ENCODE measurements at regions not wholly inside any gene's neighbourhood (a gene's known extent, or its start where the extent isn't known, plus 50 kb on each side); places are given as distances from the start of the nearest gene placed in this dataset.

DNA sequence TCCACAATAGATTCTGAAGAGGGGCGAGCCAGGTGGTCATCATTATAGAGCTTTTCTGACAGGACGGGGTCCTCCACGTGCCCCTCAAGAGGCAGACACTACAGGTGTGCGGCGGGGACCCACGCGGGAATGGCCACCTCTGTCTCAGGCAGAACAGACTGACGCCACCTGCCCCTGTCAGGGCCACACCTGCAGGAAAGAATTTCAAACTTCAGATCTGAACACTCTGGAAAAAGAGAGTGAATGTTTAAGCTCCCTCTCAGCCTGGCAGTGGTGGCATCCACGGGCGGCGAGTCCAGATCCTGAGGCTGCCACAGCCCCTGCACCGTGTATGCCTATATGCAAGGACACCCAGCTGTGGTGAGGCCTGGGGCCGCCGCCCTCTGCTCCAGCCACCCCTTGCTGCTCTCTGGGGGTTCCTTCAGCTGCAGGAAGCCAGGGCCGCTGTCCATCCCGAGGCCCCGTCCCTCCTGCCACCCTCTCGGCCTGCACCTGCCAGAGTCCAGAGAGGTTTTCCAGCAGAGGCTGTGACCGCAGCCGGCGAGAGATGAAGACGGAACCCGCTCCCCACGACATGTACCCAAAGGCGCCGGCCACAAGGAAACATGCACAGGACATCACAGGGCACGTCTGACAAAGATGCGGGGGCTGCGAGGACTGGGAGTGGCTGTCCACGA is 234.9 kb downstream of the ERMARD start:
- TF ChIP-seq EZH2 (IDR thresholded peaks at IDR 0.05; ENCODE audit: low read depth, low read length, severe bottlenecking) (no peak), RAD21 (IDR thresholded peaks at IDR 0.05 in 1 of 2, conservative IDR thresholded peaks at IDR 0.05 in 1 of 2; ENCODE audit: low read depth in 2 of 2, low read length in 2 of 2) (no peak), CBX8 (IDR thresholded peaks at IDR 0.05; ENCODE audit: borderline replicate concordance, low read depth, low read length) (no peak), HDAC6 (IDR thresholded peaks at IDR 0.05; ENCODE audit: low read depth, low read length) (no peak), RFX5 (IDR thresholded peaks at IDR 0.05; ENCODE audit: borderline replicate concordance, low read depth, low read length) (no peak), SIX5 (IDR thresholded peaks at IDR 0.05; ENCODE audit: low read depth, low read length) (no peak)
- TF ChIP-seq, protein P1, sequence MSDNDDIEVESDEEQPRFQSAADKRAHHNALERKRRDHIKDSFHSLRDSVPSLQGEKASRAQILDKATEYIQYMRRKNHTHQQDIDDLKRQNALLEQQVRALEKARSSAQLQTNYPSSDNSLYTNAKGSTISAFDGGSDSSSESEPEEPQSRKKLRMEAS (IDR thresholded peaks at IDR 0.05), result no peak
- CTCF ChIA-PET (ENCODE audit: partially characterized antibody), result interaction anchor here (0.7 to 1.6 kb wide), 3 partner anchors 54 to 292 kb away, joined by 3 to 4 read pairs (median 3); no protein-coding TSS in a partner anchor

More for the DNA sequence above, 234.9 kb downstream of the ERMARD start:
- Histone ChIP-seq H3K79me1 (ENCODE audit: low read depth, low read length) (no peaks in the 10 kb centered on the region), H2BK120ac (replicated peaks; ENCODE audit: low read depth, low read length) (no peak overlapping the region), H4K91ac (replicated peaks; ENCODE audit: insufficient read length, low read length) (peak overlapping the region; percentile 15), H4K20me1 (replicated peaks in 1 of 2; ENCODE audit: control insufficient read depth in 1 of 2, insufficient read depth in 2 of 2, low read length in 2 of 2) (peaks cover 0 to 4% of the 10 kb centered on the region in 2 experiments), H3K27ac (ENCODE audit: low read depth, low read length) (no peak overlapping the region), H3K23ac (ENCODE audit: insufficient read length) (no peak overlapping the region), H2AFZ (ENCODE audit: low read length) (no peak overlapping the region), H3K4me1 (replicated peaks in 1 of 4; ENCODE audit: control insufficient read depth in 3 of 4, insufficient read depth in 4 of 4, low read length in 3 of 4) (no peaks in the 10 kb centered on the region), H3K9me3 (ENCODE audit: insufficient read depth in 2 of 2, low read depth in 1 of 2, low read length in 1 of 2) (no peaks in the 10 kb centered on the region), H3K14ac (ENCODE audit: insufficient read length) (no peak overlapping the region), H4K8ac (ENCODE audit: extremely low read depth, insufficient read depth, low read length) (no peak overlapping the region), H3K4ac (replicated peaks; ENCODE audit: insufficient read length, low read depth, low read length) (no peak overlapping the region), H4K5ac (ENCODE audit: insufficient read length, low read depth, low read length) (no peak overlapping the region), H3K56ac (replicated peaks; ENCODE audit: insufficient read length, low read depth, low read length) (no peak overlapping the region), H3K27me3 (replicated peaks in 1 of 4; ENCODE audit: control insufficient read depth in 3 of 4, extremely low read depth in 1 of 4, insufficient read depth in 3 of 4, low read length in 3 of 4) (no peaks in the 10 kb centered on the region), H3K9ac (replicated peaks in 1 of 4; ENCODE audit: extremely low read depth in 1 of 4, low read depth in 3 of 4, low read length in 3 of 4) (no peak overlapping the region), H2BK12ac (ENCODE audit: low read depth, low read length) (no peak overlapping the region), H3K4me3 (ENCODE audit: extremely low read depth in 1 of 4, insufficient read depth in 2 of 4, low read depth in 3 of 4, low read length in 4 of 4) (no peak overlapping the region), H2BK15ac (ENCODE audit: low read length) (no peak overlapping the region), H3K79me2 (ENCODE audit: control insufficient read depth in 1 of 2, insufficient read depth in 2 of 2, low read length in 2 of 2) (no peaks in the 10 kb centered on the region; a peak in 1 of 4 replicates), H2AK5ac (ENCODE audit: low read depth, low read length) (no peak overlapping the region), H3K4me2 (ENCODE audit: insufficient read depth in 1 of 2, low read depth in 2 of 2, low read length in 2 of 2) (no peak overlapping the region), H2BK20ac (ENCODE audit: low read length) (no peak overlapping the region), H3K18ac (ENCODE audit: extremely low read depth, low read length) (no peak overlapping the region), H2BK5ac (ENCODE audit: low read depth, low read length) (no peak overlapping the region), H3K23me2 (ENCODE audit: low read depth, low read length) (no peaks in the 10 kb centered on the region), H3K36me3 (ENCODE audit: control insufficient read depth in 2 of 4, insufficient read depth in 4 of 4, low read length in 3 of 4) (no peaks in the 10 kb centered on the region; a peak in 1 of 8 replicates)
- POLR2A ChIA-PET (ENCODE audit: partially characterized antibody), result no interaction called here
- whole genome bisulfite sequencing, 2 experiments (ENCODE audit: extremely low coverage in 1 of 2, insufficient coverage in 1 of 2, insufficient read length in 1 of 2, insufficient replicate concordance in 2 of 2, low coverage in 1 of 2, low lambda C conversion rate in 2 of 2, missing lambda C conversion rate in 1 of 2), result 92% methylated on average over 19 of the region's 30 CpGs; no CpG with 5 or more reads in 1 of the 2 experiments
- FAIRE-seq (no peak), DNase-seq (ENCODE audit: low read depth in 1 of 2, low spot score in 2 of 2) (no peak)

Data from H1 (cell line).